Sigmoid colon (tissue), 3 donors: ENCODE measurements at regions not wholly inside any gene's neighbourhood (a gene's known extent, or its start where the extent isn't known, plus 50 kb on each side); places are given as distances from the start of the nearest gene placed in this dataset.

Source experiments
- CTCF ChIP-seq, 4 experiments: fragments of 450-650 bp in 3 of 4; fragments of 200-600 bp in 1 of 4; IDR thresholded peaks; one replicate each; pipeline ENCODE4 v1.5.1; 2016 to 2019; ENCODE audit warnings: antibody characterized with exemption in 4 of 4, mild to moderate bottlenecking in 3 of 4, moderate library complexity in 2 of 4
- POLR2A ChIP-seq, 2 donors: fragments of 450-650 bp; IDR thresholded peaks; one replicate each; pipeline ENCODE4 v1.6.1; 2016; ENCODE audit warnings: antibody characterized with exemption in 2 of 2, mild to moderate bottlenecking in 2 of 2, moderate library complexity in 2 of 2

GRCh38 chr7:81870608-81871007, 100.8 kb upstream of the HGF start:
- no peak for TF ChIP-seq CTCF (IDR thresholded peaks at IDR 0.05)
- no peak for TF ChIP-seq POLR2A (IDR thresholded peaks at IDR 0.05)
